ENCODE measurements at regions not wholly inside any gene's neighbourhood (a gene's known extent, or its start where the extent isn't known, plus 50 kb on each side); places are given as distances from the start of the nearest gene placed in this dataset.

DNA sequence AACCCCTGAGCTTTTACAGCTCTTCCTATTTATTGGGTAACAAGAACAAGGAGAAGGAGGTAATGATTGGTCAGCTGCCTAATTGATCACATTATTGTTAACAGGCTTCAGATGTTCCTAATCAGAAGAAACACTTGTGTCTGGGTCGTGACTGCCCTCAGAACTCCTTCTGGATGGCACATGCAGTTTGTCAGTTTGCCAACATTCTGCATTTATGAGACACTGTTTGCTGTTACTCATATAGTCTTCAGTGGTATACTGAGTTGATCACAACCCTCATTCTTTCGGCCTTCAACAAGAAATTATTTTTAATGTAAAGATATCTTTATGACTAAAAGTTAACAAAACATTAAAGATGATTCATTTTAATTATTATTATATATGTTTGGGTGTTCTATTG, 95.7 kb upstream of the DOCK10 start:
- no peak for DNase-seq (ENCODE audit: low read depth)

- DNase-seq (ENCODE audit: low read depth) = no peak
Observed at GRCh38 chr2:225136552-225136951, 94.3 kb upstream of the DOCK10 start.

DNA sequence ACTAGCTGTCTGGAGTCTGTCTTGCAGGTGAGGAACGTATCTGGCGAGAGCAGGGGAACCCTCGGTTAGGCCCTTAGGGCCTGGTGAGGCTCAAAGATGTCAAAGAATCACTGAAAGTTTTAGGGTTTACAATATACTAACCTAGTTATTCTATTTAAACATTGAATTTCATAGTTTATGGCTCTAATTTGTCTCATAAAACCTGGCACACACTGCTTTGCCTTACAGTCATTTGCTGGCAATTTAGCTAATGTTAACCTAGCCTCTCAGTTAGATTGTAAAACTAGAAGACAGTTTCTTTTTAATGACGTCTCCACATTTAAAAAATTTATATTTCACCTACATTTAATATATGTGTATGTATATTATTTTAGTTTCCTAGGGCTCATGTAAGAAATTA, 89.6 kb upstream of the DOCK10 start:
- DNase-seq (ENCODE audit: low read depth) = no peak

DNA sequence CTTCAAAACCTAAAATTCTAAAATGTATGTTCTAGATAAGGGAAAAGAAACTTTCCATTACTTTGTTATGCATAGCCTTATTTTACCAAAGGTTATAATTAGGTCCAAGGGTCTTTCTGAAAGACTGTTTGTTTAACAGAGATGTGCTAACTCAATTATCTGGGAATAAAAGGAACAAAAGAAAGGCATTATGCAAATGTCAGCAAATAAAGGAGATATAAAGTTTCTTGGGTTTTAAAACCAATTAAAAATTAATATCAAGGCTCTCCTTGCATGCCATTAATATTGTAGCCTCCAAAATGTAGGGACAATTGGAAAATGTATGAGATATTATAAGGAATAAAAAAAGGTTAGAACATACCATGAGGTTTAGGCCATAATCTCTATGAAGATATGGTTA, 87.8 kb upstream of the DOCK10 start:
- no peak for DNase-seq (ENCODE audit: low read depth)

DNA sequence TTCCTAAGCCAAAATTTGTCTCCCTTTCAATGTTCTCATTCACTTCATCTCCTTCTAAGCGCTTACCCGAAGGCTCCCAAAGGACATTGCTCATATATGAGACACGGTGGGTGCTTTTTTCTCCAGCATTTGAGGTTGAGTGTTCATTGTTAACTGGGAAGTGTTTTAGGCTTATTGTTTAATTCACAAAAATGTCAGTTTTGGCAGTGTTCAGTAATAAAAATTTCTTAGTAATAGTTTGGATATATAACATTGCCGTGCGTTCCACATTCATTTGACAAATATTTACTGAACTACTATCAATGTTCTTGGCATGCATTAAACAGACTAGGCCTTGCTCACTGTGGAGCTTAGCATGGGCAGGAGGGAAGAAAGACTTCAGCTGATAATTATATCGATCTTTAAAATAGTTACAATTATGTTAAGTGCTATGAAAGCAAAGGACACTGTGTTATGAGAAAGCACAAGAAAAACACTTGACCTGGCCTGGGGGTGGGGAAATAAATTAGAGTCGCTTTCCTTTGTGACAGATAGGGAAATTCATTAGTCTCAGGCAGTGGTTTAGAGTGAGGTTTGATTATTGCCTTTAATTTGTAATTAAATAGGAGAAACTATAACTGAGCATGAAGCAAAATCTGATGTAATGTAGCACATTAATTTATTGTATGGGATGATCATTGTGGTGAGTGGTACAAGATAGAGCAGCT, 82.2 kb upstream of the DOCK10 start:
- DNase-seq (ENCODE audit: low read depth) = no peak

DNA sequence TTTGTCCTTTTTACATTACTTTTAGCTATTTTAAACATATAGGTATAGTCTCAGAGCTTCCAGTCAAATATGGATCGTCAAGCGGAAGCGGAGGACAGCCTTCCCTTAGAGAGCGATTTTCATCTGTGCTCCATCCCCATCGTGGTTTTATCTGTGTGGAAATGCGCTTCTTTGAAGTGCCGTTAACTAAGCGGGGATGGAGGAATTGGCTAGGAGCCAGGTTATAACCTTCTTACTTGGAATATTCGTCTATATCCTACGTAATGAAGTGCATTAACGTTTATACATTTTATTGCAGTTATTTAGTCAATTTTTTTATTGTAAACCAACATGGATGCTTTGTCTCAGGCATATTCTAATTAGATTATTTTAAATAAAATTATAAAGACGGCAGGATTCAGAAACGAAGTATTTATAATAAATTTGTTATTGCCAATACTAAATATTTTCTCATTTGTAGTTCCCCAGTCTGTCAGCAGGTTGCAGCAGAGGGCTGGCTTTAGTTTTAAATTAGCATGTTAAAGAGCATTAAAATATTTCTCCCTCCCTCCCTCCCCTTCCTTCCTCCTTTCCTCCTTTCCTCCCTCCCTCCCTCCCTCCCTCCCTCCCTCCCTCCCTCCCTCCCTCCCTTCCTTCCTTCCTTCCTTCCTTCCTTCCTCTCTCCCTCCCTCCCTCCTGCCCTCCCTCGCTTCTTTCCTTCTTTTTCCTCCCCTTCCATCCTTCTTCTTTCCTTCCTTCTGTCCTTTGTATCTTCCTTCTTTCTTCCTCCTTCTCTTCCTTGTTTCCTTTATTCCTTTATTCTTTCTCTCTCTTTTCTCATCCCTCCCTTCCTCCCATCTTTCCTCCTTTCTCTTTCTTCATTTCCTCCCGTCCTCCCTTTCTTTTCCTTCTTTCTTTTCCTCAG, 80.6 kb upstream of the DOCK10 start:
- no peak for DNase-seq (ENCODE audit: low read depth)

GRCh38 chr2:225122007-225122406, 79.7 kb upstream of the DOCK10 start:
- no peak for DNase-seq (ENCODE audit: low read depth)

- DNase-seq (ENCODE audit: low read depth) = no peak
Observed at GRCh38 chr2:225120186-225120585, 77.9 kb upstream of the DOCK10 start.

DNA sequence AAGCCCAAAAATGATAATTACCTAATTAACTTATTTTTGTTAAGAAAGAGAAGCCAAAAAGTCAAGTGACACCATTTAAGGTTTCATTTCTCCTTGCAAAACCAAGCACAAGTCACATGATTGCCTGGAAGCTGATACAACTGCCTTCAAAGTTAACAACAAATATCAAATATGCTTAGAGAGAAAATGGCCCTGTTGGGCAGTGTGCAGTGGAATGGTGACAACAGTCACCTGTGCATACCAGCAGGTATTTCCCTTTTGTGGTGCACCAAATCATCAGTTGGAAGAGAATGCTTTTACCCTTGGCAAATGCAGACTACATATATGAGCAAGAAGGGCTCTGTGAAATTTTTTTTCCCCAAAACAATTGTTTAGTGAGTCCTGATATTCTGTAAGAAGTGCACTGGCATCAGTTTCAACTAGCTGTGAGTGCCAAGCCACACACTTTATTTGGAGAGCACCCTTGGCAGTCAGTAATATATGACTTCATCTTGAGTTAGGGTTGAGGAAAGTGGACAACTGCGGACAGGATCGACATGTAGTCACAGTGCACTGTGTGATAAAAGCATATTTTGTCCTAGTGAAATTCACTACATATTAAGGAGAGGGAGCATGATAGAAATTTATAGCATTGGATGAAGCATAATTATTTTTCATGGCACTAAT, 74.9 kb upstream of the DOCK10 start:
- DNase-seq (ENCODE audit: low read depth) = no peak

- DNase-seq (ENCODE audit: low read depth) = no peak
Observed at GRCh38 chr2:225114786-225115323, 72.6 kb upstream of the DOCK10 start.

DNA sequence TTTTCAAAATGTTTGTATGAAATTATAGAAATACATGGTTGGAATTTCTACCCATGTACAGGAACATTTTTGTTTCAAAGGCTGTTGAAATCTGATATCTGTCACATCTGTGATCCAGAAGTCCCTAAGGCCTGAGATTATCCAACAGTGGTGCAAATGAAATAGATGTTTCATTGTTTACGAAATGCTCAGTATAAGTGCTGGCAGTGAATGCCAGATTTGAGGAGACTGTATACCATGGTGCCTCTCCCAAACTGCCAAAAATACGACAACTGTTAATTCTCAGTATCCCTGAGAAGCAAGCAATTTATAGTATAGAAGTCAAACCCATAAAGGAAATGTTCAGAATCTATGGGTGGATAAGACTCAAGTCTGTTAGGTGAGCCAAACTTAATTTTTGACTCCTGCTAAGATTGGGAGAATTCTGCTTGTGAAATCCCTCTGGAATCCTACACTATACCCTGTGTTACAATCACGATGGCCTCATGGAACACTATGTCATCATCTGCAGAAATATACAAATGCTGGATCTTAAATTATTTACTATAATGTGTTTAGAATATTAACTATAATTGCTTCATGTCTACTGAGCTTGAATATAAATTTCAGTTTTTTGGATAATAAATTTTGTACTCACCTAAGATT, 71.2 kb upstream of the DOCK10 start:
- no peak for DNase-seq (ENCODE audit: low read depth)

DNA sequence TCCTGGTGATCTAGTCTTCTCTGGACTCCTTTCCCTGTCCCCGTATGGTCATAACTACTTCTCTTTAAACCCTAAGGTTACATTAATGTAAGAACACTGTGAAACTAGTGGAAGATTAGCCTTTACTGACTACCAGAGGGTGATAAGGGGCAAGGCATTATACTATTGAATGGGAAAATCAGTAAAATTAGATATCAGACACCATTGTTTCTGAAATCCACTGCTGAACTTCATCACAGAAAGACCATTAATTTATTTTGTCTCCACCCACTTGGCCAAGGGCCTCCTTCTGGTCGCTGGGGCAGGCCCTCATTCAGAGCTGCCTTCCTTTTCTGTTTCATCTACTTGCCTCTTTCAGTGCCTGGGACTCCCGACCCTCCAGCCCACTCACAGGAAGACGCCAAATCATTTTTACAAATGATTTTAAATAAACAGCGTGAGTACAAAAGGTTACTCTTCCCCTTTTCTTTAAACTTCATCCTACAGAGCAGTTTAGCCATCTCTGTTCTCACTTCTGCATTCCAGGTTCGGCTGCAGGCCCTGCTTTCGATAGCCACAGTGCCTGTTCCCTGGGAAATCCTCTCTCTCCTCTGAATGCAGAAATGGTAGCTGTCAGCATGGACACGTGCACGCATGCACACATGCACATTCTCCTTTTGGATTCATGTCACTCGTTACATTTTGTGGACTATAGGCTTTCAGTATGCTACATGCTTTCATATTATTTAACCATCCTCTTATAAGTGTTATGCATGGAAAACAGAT, 70.3 kb upstream of the DOCK10 start:
- no peak for DNase-seq (ENCODE audit: low read depth)

DNA sequence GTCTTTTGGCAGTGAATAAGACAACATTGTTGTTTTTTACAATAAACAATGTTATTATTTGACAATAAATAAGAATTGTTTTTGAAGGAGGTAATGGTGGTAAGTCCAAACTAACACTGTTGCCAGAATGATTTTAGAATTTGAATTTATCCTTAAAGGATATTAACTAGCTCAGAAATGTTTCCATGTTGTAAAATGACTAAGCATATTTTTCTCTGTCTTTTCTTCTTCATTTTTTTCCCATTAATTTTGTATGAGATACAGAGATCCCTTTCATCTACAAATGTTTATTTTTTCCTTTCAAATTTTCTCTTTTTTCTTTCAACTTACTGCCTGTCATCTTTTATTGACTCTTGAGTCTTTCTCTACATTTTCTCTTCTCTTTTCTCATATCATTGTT, 66.5 kb upstream of the DOCK10 start:
- no peak for DNase-seq (ENCODE audit: low read depth)

DNA sequence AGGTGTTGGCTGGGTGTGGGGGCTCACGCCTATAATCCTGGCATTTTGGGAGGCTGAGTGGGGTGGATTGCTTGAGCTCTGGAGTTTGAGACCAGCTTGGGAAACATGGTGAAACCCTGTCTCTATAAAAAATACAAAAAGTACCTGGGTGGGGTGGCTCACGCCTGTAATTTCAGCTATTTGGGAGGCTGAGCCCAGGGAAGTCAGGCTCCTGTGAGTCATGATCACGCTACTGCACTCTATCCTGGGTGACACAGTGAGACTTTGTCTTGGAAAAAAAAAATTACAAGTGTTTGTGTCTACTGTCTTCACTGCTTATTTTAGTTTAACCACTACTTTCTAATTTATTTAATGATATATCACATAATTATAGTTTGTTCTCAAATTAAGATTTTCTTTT, 62.7 kb upstream of the DOCK10 start:
- DNase-seq (ENCODE audit: low read depth) = no peak

- DNase-seq (ENCODE audit: low read depth) = no peak
Observed at GRCh38 chr2:225104321-225104720, 62.1 kb upstream of the DOCK10 start.

- DNase-seq (ENCODE audit: low read depth) = peak; percentile 64
Observed at GRCh38 chr2:225103737-225104141, 61.5 kb upstream of the DOCK10 start.

- peak; percentile 90 for DNase-seq (ENCODE audit: low read depth)
Observed at GRCh38 chr2:225100856-225101294, 58.6 kb upstream of the DOCK10 start.

DNA sequence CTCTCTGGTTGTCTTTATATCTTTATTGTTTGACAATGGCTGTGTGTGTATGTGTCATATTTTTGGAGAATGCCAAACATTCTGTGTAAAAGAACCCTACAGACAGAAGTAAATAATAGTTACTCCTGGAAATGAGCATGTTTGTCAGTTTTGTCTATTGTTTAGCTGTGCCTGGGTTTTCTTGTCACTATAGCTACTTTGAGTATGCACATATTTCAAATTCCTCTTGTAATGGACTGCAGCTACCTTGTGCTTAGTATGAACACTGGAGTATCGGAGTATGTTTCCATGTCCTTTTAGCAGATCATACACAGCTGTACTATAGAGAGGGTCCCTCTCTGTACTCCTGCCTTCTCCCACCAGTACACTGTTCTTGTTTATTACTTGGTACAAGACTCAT, 58.0 kb upstream of the DOCK10 start:
- DNase-seq (ENCODE audit: low read depth) = no peak

DNA sequence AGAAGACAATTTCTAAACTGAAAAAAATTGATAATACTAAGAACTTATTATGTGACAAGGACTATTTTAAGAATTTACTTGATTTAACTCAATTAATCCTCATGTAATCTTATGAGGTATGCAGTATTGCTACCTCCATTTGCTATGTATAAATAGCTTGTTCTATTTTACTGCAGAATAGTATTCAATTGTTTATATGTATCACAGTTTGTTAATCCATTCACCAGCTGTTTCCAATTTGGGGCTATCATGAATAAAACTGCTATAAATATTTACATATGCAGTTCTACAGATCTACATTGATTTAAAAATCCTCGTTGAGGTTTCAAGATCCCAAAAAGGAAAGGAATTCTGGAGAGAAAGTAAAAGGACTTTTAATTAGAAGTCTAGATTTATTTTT, 54.8 kb upstream of the DOCK10 start:
- no peak for DNase-seq (ENCODE audit: low read depth)

All from non-pigmented ciliary epithelial cell (primary cell).